CD4-positive, alpha-beta T cell (primary cell): ENCODE measurements at regions not wholly inside any gene's neighbourhood (a gene's known extent, or its start where the extent isn't known, plus 50 kb on each side); places are given as distances from the start of the nearest gene placed in this dataset.

ENCODE experiments used
- ATAC-seq: fragments of 200-7000 bp; cut with Tn5 transposase; one replicate; pipeline ENCODE4 v1.10.0; 2022; ENCODE audit warnings: mild to moderate bottlenecking; ENCODE audit not compliant: poor library complexity
- CTCF ChIA-PET: fragments of 350-600 bp; sonication (Branson Sonifier 250); formaldehyde crosslinking; loops from one replicate; lab custom pipeline; 2021; ENCODE audit warnings: antibody characterized with exemption, inconsistent platforms; lab: Charles Lee
- POLR2A ChIA-PET: fragments of 350-600 bp; sonication (Branson Sonifier 250); formaldehyde crosslinking; loops from one replicate; lab custom pipeline; 2021; ENCODE audit warnings: antibody characterized with exemption, inconsistent platforms; lab: Charles Lee
- DNase-seq, 14 experiments: peaks; one replicate each; pipeline ENCODE4 v3.0.0-alpha.2; 2013 to 2020; ENCODE audit warnings: mixed read lengths in 2 of 14
- H3K27ac ChIP-seq, 2 donors: one replicate each; pipeline versions ENCODE4 v1.5.1 to v1.7.0; 2013; ENCODE audit warnings: low read length in 2 of 2, low read depth in 1 of 2, mild to moderate bottlenecking in 1 of 2
- H3K27me3 ChIP-seq, 2 experiments: 1 replicate in 1 of 2; 2 replicates in 1 of 2; pipeline versions ENCODE4 v1.6.1 to v1.7.0; 2013; ENCODE audit warnings: low read length in 2 of 2, control low read depth in 1 of 2, mild to moderate bottlenecking in 1 of 2, moderate library complexity in 1 of 2; ENCODE audit not compliant: insufficient read depth in 2 of 2, control insufficient read depth in 1 of 2
- H3K36me3 ChIP-seq: one replicate; pipeline ENCODE4 v1.6.1; 2013; ENCODE audit warnings: low read length, control low read depth; ENCODE audit not compliant: insufficient read depth
- H3K4me1 ChIP-seq: one replicate; pipeline ENCODE4 v1.6.1; 2013; ENCODE audit warnings: low read length, control low read depth; ENCODE audit not compliant: insufficient read depth
- H3K4me3 ChIP-seq: one replicate; pipeline ENCODE4 v1.5.1; 2013; ENCODE audit warnings: mild to moderate bottlenecking, low read length, moderate library complexity
- H3K9me3 ChIP-seq, 2 experiments: 1 replicate in 1 of 2; 2 replicates in 1 of 2; pipeline versions ENCODE4 v1.6.1 to v1.7.0; 2013; ENCODE audit warnings: low read length in 2 of 2, mild to moderate bottlenecking in 2 of 2, control low read depth in 1 of 2, moderate library complexity in 1 of 2; ENCODE audit not compliant: control insufficient read depth in 1 of 2, insufficient read depth in 1 of 2
- H3K27ac Mint-ChIP-seq: one replicate; pipeline ENCODE4 v1.8.0; 2020; ENCODE audit warnings: mixed read lengths
- H3K27me3 Mint-ChIP-seq: one replicate; pipeline ENCODE4 v1.8.0; 2021; ENCODE audit warnings: mixed read lengths
- H3K36me3 Mint-ChIP-seq: one replicate; pipeline ENCODE4 v1.8.0; 2021; ENCODE audit warnings: low read depth, mixed read lengths
- H3K4me1 Mint-ChIP-seq: one replicate; pipeline ENCODE4 v1.8.0; 2021; ENCODE audit warnings: low read depth, mixed read lengths
- H3K4me3 Mint-ChIP-seq: one replicate; pipeline ENCODE4 v1.8.0; 2020; ENCODE audit warnings: mild to moderate bottlenecking, mixed read lengths
- H3K9me3 Mint-ChIP-seq: one replicate; pipeline ENCODE4 v1.8.0; 2020; ENCODE audit warnings: mixed read lengths
- CTCF ChIP-seq: fragments of 200-600 bp; IDR thresholded peaks from one replicate; pipeline ENCODE4 v1.8.0; 2022; ENCODE audit warnings: antibody characterized with exemption, mild to moderate bottlenecking
- intact Hi-C, 2 experiments: fragments of 100-400 bp; cut with DNase I in 1 of 2; cut with micrococcal nuclease in 1 of 2; formaldehyde crosslinking; loops; one replicate each; pipeline versions ENCODE4 v1.15.1 to v1.9.0; 2023 to 2025; cut with DNase I, micrococcal nuclease

- Mint-ChIP-seq H3K27ac (no peak overlapping the region), H3K4me1 (no peaks in the 10 kb centered on the region), H3K4me3 (no peak overlapping the region), H3K27me3 (no peaks in the 10 kb centered on the region), H3K9me3 (peaks cover 8% of the 10 kb centered on the region), H3K36me3 (no peaks in the 10 kb centered on the region)
- intact Hi-C loops: no loop called here
- no peak overlapping the region for H3K4me3 ChIP-seq
- H3K4me1 ChIP-seq: no peaks in the 10 kb centered on the region
- ATAC-seq (no peak), DNase-seq (no peak)
- no peak for TF ChIP-seq CTCF
- POLR2A ChIA-PET: no interaction called here
- H3K27me3 ChIP-seq: no peaks in the 10 kb centered on the region
- peaks cover 0 to 4% of the 10 kb centered on the region in 2 experiments for H3K9me3 ChIP-seq
- H3K27ac ChIP-seq: no peak overlapping the region
- CTCF ChIA-PET: no interaction called here
- H3K36me3 ChIP-seq: no peaks in the 10 kb centered on the region
These were observed 1034.6 kb upstream of the PCDH9 start for GRCh38 chr13:68264692-68265091.

- CTCF ChIA-PET: no interaction called here
- no peak overlapping the region for H3K27ac ChIP-seq
- no peak overlapping the region for H3K4me3 Mint-ChIP-seq
- ATAC-seq: no peak
- no peak for DNase-seq
- no peak overlapping the region for H3K27ac Mint-ChIP-seq
- peaks cover 2% of the 10 kb centered on the region for H3K9me3 Mint-ChIP-seq
- no peaks in the 10 kb centered on the region for H3K4me1 Mint-ChIP-seq
- intact Hi-C loops: no loop called here
- H3K4me3 ChIP-seq: no peak overlapping the region
- H3K9me3 ChIP-seq: peaks cover 0 to 9% of the 10 kb centered on the region in 2 experiments
- no peaks in the 10 kb centered on the region for H3K36me3 ChIP-seq
- no peak for TF ChIP-seq CTCF
- POLR2A ChIA-PET: no interaction called here
- no peaks in the 10 kb centered on the region for H3K27me3 Mint-ChIP-seq
- H3K36me3 Mint-ChIP-seq: no peaks in the 10 kb centered on the region
- no peaks in the 10 kb centered on the region for H3K4me1 ChIP-seq
- no peaks in the 10 kb centered on the region for H3K27me3 ChIP-seq
These were observed 1031.0 kb upstream of the PCDH9 start for GRCh38 chr13:68261105-68261504.

GRCh38 chr13:68257111-68257842 lies 1027.1 kb upstream of the PCDH9 start:
- DNase-seq (no peak), ATAC-seq (no peak)
- H3K27me3 Mint-ChIP-seq: no peaks in the 10 kb centered on the region
- intact Hi-C loops: no loop called here
- no peaks in the 10 kb centered on the region for H3K4me1 Mint-ChIP-seq
- no peaks in the 10 kb centered on the region for H3K9me3 Mint-ChIP-seq
- CTCF ChIA-PET: no interaction called here
- POLR2A ChIA-PET: no interaction called here
- no peak for TF ChIP-seq CTCF
- Histone ChIP-seq H3K27ac (no peak overlapping the region), H3K4me1 (no peaks in the 10 kb centered on the region), H3K4me3 (no peak overlapping the region), H3K9me3 (peaks cover 0 to 9% of the 10 kb centered on the region in 2 experiments), H3K27me3 (no peaks in the 10 kb centered on the region), H3K36me3 (no peaks in the 10 kb centered on the region)
- no peak overlapping the region for H3K27ac Mint-ChIP-seq
- H3K36me3 Mint-ChIP-seq: no peaks in the 10 kb centered on the region
- H3K4me3 Mint-ChIP-seq: no peak overlapping the region
